HUES64 (cell line): ENCODE measurements at regions not wholly inside any gene's neighbourhood (a gene's known extent, or its start where the extent isn't known, plus 50 kb on each side); places are given as distances from the start of the nearest gene placed in this dataset.

Source experiments
- H3K27ac ChIP-seq: 2 replicates; pipeline ENCODE4 v1.7.0; 2013; ENCODE audit warnings: low read depth, low read length, inconsistent platforms
- H3K27me3 ChIP-seq: 2 replicates; pipeline ENCODE4 v1.6.1; 2013; ENCODE audit warnings: mild to moderate bottlenecking, low read length; ENCODE audit not compliant: insufficient read depth
- H3K36me3 ChIP-seq: 2 replicates; pipeline ENCODE4 v1.6.1; 2013; ENCODE audit warnings: mild to moderate bottlenecking, low read length; ENCODE audit not compliant: insufficient read depth
- H3K4me1 ChIP-seq: 2 replicates; pipeline ENCODE4 v1.6.1; 2013; ENCODE audit warnings: mild to moderate bottlenecking, low read length, moderate library complexity; ENCODE audit not compliant: insufficient read depth
- H3K4me3 ChIP-seq: 2 replicates; pipeline ENCODE4 v1.5.1; 2013; ENCODE audit warnings: mild to moderate bottlenecking, low read length, moderate library complexity
- H3K9ac ChIP-seq: 2 replicates; pipeline ENCODE4 v1.6.1; 2013; ENCODE audit warnings: mild to moderate bottlenecking, low read depth, low read length
- H3K9me3 ChIP-seq: 2 replicates; pipeline ENCODE4 v1.6.1; 2013; ENCODE audit warnings: low read depth, low read length; ENCODE audit not compliant: insufficient read depth
- WGBS: fragments of 150-250, 120-280 bp; methylation state at CpG from one replicate; pipeline ENCODE4 v1.1.7; 2013; ENCODE audit warnings: missing lambda C conversion rate; 5-methylcytosine and 5-hydroxymethylcytosine counted together

DNA sequence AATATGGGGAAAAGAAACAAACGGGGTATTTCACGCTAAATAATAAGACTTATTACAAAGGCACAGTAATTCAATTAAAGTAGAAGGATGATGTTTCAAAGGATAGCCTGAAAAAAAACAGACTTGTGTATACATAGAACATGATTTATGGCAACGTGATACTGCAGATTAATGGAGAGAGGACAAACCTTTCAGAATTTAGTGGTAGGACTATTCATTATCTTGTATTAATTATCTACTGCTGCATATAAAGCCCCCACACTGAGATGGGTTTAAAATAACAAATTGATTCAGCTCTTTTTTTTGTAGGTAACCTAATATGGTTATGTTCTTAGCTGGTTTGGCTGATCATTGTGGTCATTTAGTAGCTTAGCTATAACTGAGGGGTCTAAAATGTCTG is 1269.0 kb downstream of the FSTL5 start:
- no peaks in the 10 kb centered on the region for H3K4me1 ChIP-seq
- H3K9ac ChIP-seq, result no peak overlapping the region
- no peaks in the 10 kb centered on the region for H3K9me3 ChIP-seq
- H3K27ac ChIP-seq, result no peak overlapping the region
- H3K36me3 ChIP-seq, result no peaks in the 10 kb centered on the region
- no peaks in the 10 kb centered on the region for H3K27me3 ChIP-seq
- WGBS, result 100% methylated on average over 1 of the region's 3 CpGs
- no peak overlapping the region for H3K4me3 ChIP-seq

DNA sequence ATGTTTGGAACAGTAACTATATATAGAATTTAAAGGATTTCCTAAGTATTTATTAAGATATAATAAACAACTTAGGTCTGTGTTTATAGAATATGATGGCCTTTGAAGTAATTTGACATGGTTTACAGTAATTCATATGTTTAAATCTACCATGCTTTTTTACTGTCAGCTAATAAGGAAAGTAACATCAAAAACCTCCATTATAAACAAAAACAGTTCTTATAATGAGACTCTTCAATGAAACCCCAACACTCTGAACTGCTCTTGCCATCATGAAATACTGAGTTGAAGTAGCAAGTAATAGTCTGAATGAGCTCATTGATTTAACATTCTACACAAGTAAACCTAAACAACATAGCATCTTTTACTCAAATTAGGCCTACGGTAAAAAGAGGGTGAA is 1236.5 kb downstream of the FSTL5 start:
- Histone ChIP-seq H3K36me3 (no peaks in the 10 kb centered on the region), H3K9ac (no peak overlapping the region), H3K9me3 (no peaks in the 10 kb centered on the region), H3K4me3 (no peak overlapping the region), H3K27ac (no peak overlapping the region), H3K4me1 (no peaks in the 10 kb centered on the region), H3K27me3 (no peaks in the 10 kb centered on the region)
- WGBS, result no CpG with 5 or more reads among the region's 1 CpG

DNA sequence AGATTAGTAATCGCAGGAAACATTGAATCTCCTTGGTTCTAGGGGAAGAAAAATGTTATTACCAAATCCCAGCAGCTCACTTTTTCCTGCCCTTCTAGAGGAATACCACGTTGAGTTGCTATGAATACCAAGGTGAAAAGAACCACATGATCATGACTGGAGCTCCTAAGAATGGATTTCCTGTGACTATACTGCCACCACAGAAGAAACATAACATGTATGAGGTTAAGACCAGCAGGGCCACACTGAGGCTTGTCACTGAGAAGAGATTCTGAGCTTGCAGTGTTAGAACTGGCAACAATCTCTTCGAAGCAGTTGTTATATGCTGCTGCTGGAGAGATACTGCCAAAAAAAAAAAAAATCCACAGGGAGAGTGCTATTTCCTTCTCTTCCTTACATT is 1235.3 kb downstream of the FSTL5 start:
- no peaks in the 10 kb centered on the region for H3K36me3 ChIP-seq
- H3K4me1 ChIP-seq, result no peaks in the 10 kb centered on the region
- no peaks in the 10 kb centered on the region for H3K27me3 ChIP-seq
- 87% methylated on average over 3 of the region's 3 CpGs for WGBS
- no peak overlapping the region for H3K9ac ChIP-seq
- no peak overlapping the region for H3K27ac ChIP-seq
- H3K9me3 ChIP-seq, result no peaks in the 10 kb centered on the region
- H3K4me3 ChIP-seq, result no peak overlapping the region

DNA sequence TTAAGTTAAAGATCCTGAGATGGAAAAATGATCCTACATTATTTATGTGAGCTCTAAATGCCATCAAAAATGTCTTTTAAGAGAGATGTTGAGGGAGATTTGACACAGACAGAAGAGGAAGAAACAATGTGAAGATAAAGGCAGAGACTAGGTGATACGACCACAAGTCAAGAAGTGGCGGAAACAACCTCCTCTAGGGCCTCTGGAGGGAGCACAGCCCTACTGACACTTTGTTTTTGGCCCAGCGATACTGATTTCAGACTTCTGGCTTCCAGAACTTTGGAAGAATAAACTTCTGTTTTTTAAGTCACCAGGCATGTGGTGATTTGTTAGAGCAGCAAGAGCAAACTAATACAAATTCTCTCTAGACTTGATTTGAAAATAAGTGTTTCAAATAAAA is 1216.1 kb downstream of the FSTL5 start:
- peaks cover 5% of the 10 kb centered on the region; the same call in 1 of the 2 replicates for H3K9me3 ChIP-seq
- no peak overlapping the region for H3K4me3 ChIP-seq
- H3K4me1 ChIP-seq, result no peaks in the 10 kb centered on the region
- H3K9ac ChIP-seq, result no peak overlapping the region
- H3K27ac ChIP-seq, result no peak overlapping the region
- H3K36me3 ChIP-seq, result no peaks in the 10 kb centered on the region
- WGBS, result 82% methylated on average over 3 of the region's 3 CpGs
- no peaks in the 10 kb centered on the region for H3K27me3 ChIP-seq

DNA sequence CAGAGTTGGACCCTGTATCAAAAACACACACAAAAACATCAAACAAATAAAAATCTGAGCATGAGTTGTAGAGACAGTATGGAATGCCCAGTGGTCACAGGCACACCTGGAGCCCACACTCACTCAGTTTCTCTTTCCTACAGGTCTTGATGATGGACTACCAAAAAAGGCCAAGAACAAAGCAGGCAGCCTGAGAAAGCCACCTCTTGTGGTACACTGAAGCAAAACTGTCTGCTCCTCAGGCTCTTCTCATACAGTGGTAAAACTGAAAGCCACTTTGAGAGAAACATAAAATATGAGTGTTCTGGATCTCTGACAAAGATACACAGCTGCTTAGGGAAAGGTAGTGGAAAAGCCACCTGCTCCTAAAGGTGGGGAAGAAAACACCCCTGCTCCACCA is 1206.9 kb downstream of the FSTL5 start:
- H3K9ac ChIP-seq, result no peak overlapping the region
- no peaks in the 10 kb centered on the region for H3K9me3 ChIP-seq
- peaks cover 3% of the 10 kb centered on the region; the same call in 1 of the 2 replicates for H3K4me1 ChIP-seq
- H3K27me3 ChIP-seq, result no peaks in the 10 kb centered on the region
- no peak overlapping the region for H3K27ac ChIP-seq
- no peaks in the 10 kb centered on the region for H3K36me3 ChIP-seq
- H3K4me3 ChIP-seq, result no peak overlapping the region

DNA sequence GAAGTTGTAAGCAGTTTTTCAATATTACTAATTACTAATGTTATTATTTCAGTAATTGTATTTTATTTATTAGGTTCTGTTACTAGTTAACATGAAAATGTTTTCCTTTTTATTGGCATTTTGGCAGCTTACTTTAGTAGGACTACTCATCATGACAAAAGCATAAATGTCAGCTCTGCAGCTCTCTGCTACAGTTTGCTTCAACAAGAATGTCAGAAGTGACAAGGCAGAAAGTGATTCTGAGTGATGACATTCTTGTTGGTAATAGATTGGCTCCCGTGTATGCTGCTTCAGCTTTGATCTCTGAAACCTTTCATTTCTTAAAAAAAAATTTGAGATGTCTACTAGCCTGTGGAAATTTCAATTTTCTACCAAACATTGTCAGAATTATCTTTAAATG is 1193.9 kb downstream of the FSTL5 start:
- no peak overlapping the region for H3K4me3 ChIP-seq
- H3K4me1 ChIP-seq, result no peaks in the 10 kb centered on the region
- H3K36me3 ChIP-seq, result no peaks in the 10 kb centered on the region
- no peaks in the 10 kb centered on the region for H3K9me3 ChIP-seq
- no peaks in the 10 kb centered on the region for H3K27me3 ChIP-seq
- H3K27ac ChIP-seq, result no peak overlapping the region
- WGBS, result 57% methylated on average over 1 of the region's 1 CpG
- no peak overlapping the region for H3K9ac ChIP-seq

DNA sequence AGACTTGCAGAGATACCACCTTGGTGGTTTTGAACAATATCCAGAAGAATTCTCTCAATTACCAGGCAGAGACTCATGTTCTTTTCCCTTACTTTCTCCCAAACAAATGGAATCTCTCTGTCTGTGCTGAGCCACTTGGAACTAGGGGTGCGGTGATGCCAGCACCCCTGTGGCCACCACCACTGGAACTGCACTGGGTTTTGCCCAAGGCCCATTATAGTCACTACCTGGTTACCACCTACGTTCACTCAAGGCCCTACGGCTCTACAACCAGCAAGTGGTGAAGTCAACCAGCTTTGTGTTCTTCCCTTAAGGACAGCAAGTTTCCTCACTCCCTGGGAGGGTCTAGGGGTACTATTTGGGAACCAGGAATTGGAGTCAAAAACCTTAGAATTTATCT is 1183.7 kb downstream of the FSTL5 start:
- H3K9me3 ChIP-seq, result no peaks in the 10 kb centered on the region
- H3K27me3 ChIP-seq, result no peaks in the 10 kb centered on the region
- H3K9ac ChIP-seq, result no peak overlapping the region
- no peaks in the 10 kb centered on the region for H3K36me3 ChIP-seq
- H3K27ac ChIP-seq, result no peak overlapping the region
- H3K4me1 ChIP-seq, result no peaks in the 10 kb centered on the region
- no peak overlapping the region for H3K4me3 ChIP-seq
- 94% methylated on average over 3 of the region's 3 CpGs for WGBS

DNA sequence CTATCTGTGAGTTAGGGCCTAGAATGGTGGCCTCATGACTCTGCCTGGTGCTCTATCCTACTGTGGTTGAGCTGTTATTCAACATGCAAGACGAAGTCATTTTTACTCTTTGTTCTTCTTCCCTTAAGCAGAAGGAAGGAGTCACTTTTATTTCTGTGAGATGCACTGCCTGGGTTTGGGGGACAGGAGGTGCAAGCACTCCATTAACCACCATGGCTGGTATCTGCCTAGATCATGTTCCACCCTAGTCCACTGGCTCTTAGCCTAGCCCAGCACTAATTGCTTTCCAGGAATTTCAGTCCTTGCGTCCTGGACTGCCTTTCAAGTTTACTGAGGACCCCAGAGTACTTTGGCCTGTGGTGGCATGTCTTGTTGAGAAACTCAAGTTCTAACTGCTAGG is 1182.7 kb downstream of the FSTL5 start:
- no peaks in the 10 kb centered on the region for H3K4me1 ChIP-seq
- no peak overlapping the region for H3K27ac ChIP-seq
- no peaks in the 10 kb centered on the region for H3K9me3 ChIP-seq
- no peak overlapping the region for H3K4me3 ChIP-seq
- H3K36me3 ChIP-seq, result no peaks in the 10 kb centered on the region
- H3K27me3 ChIP-seq, result no peaks in the 10 kb centered on the region
- 91% methylated on average over 2 of the region's 2 CpGs for WGBS
- H3K9ac ChIP-seq, result no peak overlapping the region

DNA sequence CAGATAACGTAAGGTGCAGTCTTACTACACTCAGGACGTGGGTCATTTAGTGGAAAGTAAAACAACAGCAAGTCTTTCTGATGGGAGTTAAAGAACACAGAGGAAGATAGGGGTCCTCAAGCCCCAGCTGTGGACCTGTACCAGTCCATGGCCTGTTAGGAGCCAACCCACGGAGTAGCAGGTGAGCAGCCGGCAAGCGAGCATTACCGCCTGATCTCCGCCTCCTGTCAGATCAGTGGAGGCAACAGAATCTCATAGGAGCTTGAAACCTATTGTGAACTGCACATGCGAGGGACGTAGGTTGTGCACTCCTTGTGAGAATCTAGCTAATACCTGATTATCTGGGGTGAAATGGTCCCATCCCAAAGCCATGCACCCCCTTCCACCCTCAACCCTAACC is 1180.8 kb downstream of the FSTL5 start:
- H3K4me1 ChIP-seq, result no peaks in the 10 kb centered on the region
- no peak overlapping the region for H3K27ac ChIP-seq
- no peaks in the 10 kb centered on the region for H3K9me3 ChIP-seq
- WGBS, result 96% methylated on average over 9 of the region's 9 CpGs
- no peaks in the 10 kb centered on the region for H3K36me3 ChIP-seq
- H3K9ac ChIP-seq, result no peak overlapping the region
- H3K4me3 ChIP-seq, result no peak overlapping the region
- H3K27me3 ChIP-seq, result no peaks in the 10 kb centered on the region

DNA sequence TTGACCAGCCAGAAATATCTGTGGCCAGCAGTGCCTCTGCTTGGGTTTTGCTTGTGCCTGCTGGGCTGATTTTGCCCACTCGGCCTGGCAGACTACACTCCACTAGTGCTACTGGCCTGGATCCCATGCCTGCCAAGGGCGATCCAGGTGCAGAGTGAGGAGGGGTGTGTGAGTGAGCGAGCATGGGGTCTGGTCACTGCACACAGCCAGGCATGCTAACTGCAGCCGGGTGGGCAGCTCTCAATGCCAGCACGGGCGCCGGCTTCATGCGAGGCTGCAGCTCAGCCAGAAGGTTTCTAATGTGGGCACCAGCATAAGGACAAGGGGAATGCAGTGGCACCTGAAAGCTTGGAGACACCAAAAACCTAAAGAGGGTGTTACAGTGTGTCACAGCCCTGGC is 1161.4 kb downstream of the FSTL5 start:
- H3K9ac ChIP-seq, result no peak overlapping the region
- no peaks in the 10 kb centered on the region for H3K4me1 ChIP-seq
- peaks cover 9% of the 10 kb centered on the region for H3K9me3 ChIP-seq
- no peak overlapping the region for H3K27ac ChIP-seq
- H3K27me3 ChIP-seq, result no peaks in the 10 kb centered on the region
- H3K36me3 ChIP-seq, result no peaks in the 10 kb centered on the region
- no peak overlapping the region for H3K4me3 ChIP-seq
- 93% methylated on average over 8 of the region's 8 CpGs for WGBS

DNA sequence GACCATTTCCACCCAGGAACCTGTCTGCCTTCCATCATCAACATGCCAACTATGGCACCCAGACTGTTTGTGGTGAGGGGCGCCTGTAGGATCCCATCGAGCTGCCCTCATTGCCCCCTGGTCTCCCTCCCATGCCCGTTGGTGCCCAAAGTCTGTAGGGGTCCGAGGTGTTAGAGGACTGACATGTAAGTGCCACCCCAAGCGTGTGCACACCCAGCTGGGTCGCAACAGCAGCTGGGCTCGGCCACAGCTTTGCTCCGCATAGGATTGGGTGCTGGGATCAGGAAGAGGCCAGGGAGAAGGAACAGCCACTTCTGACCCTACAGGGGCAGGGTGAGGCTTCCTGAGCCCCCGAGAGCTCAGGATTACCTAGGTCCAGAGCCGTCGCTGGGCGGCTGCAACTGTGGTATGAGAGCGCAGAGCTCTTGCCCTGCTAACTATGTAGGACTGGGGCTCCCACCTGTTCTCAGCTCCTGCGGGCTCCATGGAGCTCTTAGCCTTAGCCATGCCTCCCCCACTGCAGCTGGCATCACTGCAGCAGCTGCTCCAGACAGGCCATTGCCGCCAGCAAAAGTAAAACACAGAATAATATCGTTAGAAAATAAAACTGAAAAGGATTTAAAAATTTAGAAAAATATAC is 1160.3 kb downstream of the FSTL5 start:
- H3K27me3 ChIP-seq, result no peaks in the 10 kb centered on the region
- H3K4me1 ChIP-seq, result no peaks in the 10 kb centered on the region
- no peak overlapping the region for H3K4me3 ChIP-seq
- H3K36me3 ChIP-seq, result no peaks in the 10 kb centered on the region
- peaks cover 9% of the 10 kb centered on the region for H3K9me3 ChIP-seq
- 95% methylated on average over 14 of the region's 16 CpGs for WGBS
- H3K9ac ChIP-seq, result no peak overlapping the region
- no peak overlapping the region for H3K27ac ChIP-seq

DNA sequence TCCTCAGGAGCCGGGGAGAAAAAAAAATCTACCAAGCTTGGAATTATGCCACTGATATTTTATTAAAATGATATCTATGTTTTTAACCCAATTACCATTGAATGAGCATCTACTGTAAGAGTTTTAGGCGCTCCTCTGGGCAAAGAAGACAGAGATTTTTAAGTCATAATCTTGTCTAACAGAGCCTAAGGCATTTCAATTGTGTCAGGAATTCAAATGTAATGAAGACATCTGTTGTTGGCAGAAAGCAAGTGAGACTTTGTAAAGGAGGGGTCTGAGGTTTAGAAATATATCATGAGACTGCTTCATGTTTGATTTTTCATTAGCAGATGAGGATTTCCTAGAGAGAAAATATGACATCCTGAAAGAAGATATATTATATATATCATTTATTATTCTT is 1158.1 kb downstream of the FSTL5 start:
- no peak overlapping the region for H3K9ac ChIP-seq
- no peaks in the 10 kb centered on the region for H3K4me1 ChIP-seq
- no peaks in the 10 kb centered on the region for H3K36me3 ChIP-seq
- H3K27ac ChIP-seq, result no peak overlapping the region
- no peak overlapping the region for H3K4me3 ChIP-seq
- WGBS, result 63% methylated on average over 1 of the region's 2 CpGs
- peaks cover 9% of the 10 kb centered on the region for H3K9me3 ChIP-seq
- H3K27me3 ChIP-seq, result no peaks in the 10 kb centered on the region
